ENCODE measurements at regions not wholly inside any gene's neighbourhood (a gene's known extent, or its start where the extent isn't known, plus 50 kb on each side); places are given as distances from the start of the nearest gene placed in this dataset.
"Not testable (repeated sequence)": the region's sequence is repeated elsewhere in the genome, so short reads cannot be mapped to it uniquely, and the experiment has no call there.

- TF ChIP-seq CTCF (IDR thresholded peaks at IDR 0.05; ENCODE audit: low read length, missing control alignments): no peak
- DNase-seq (ENCODE audit: low read depth): no peak
- H3K4me3 ChIP-seq (replicated peaks; ENCODE audit: low read depth, low read length): no peak overlapping the region
Observed at GRCh38 chr4:130031858-130032257, 935.9 kb downstream of the C4orf33 start.

GRCh38 chr4:130033657-130034056, 937.7 kb downstream of the C4orf33 start:
- not testable (repeated sequence) for H3K4me3 ChIP-seq (replicated peaks; ENCODE audit: low read depth, low read length); DNase-seq (ENCODE audit: low read depth)

- no peak for TF ChIP-seq CTCF (IDR thresholded peaks at IDR 0.05; ENCODE audit: low read length, missing control alignments)
- no peak for DNase-seq (ENCODE audit: low read depth)
- no peak overlapping the region for H3K4me3 ChIP-seq (replicated peaks; ENCODE audit: low read depth, low read length)
Observed at GRCh38 chr4:130034876-130035275, 938.9 kb downstream of the C4orf33 start.

- H3K4me3 ChIP-seq (replicated peaks; ENCODE audit: low read depth, low read length): no peak overlapping the region
- no peak for TF ChIP-seq CTCF (IDR thresholded peaks at IDR 0.05; ENCODE audit: low read length, missing control alignments)
- no peak for DNase-seq (ENCODE audit: low read depth)
Observed at GRCh38 chr4:130035391-130035790, 939.4 kb downstream of the C4orf33 start.

GRCh38 chr4:130037866-130038265, 941.9 kb downstream of the C4orf33 start:
- not testable (repeated sequence) for DNase-seq (ENCODE audit: low read depth); H3K4me3 ChIP-seq (replicated peaks; ENCODE audit: low read depth, low read length)

- not testable (repeated sequence) for H3K4me3 ChIP-seq (replicated peaks; ENCODE audit: low read depth, low read length); DNase-seq (ENCODE audit: low read depth)
Observed at GRCh38 chr4:130038540-130038939, 942.6 kb downstream of the C4orf33 start.

GRCh38 chr4:130043732-130044160, 947.8 kb downstream of the C4orf33 start:
- no peak for TF ChIP-seq CTCF (IDR thresholded peaks at IDR 0.05; ENCODE audit: low read length, missing control alignments)
- DNase-seq (ENCODE audit: low read depth): no peak
- no peak overlapping the region for H3K4me3 ChIP-seq (replicated peaks; ENCODE audit: low read depth, low read length)

GRCh38 chr4:130044788-130045531, 949.0 kb downstream of the C4orf33 start:
- no peak for TF ChIP-seq CTCF (IDR thresholded peaks at IDR 0.05; ENCODE audit: low read length, missing control alignments)
- DNase-seq (ENCODE audit: low read depth): no peak
- H3K4me3 ChIP-seq (replicated peaks; ENCODE audit: low read depth, low read length): no peak overlapping the region
